GM19438 (cell line): ENCODE measurements at regions not wholly inside any gene's neighbourhood (a gene's known extent, or its start where the extent isn't known, plus 50 kb on each side); places are given as distances from the start of the nearest gene placed in this dataset.
"Not testable (repeated sequence)": the region's sequence is repeated elsewhere in the genome, so short reads cannot be mapped to it uniquely, and the experiment has no call there.

Experiments used
- ATAC-seq: cut with Tn5 transposase; IDR thresholded peaks from one replicate; pipeline ENCODE4 v1.9.1; 2021; ENCODE audit warnings: low read depth; ENCODE audit not compliant: unreplicated experiment

GRCh38 chr4:127501103-127501502 lies 131.7 kb upstream of the INTU start:
- ATAC-seq: no peak

- ATAC-seq: no peak
Observed at GRCh38 chr4:127503111-127503510, 129.6 kb upstream of the INTU start.

GRCh38 chr4:127505203-127505602 lies 127.6 kb upstream of the INTU start:
- no peak for ATAC-seq

GRCh38 chr4:127506283-127506682 lies 126.5 kb upstream of the INTU start:
- ATAC-seq: no peak

- no peak for ATAC-seq
Observed at GRCh38 chr4:127509155-127509554, 123.6 kb upstream of the INTU start.

- not testable (repeated sequence) for ATAC-seq
Observed at GRCh38 chr4:127512672-127513071, 120.1 kb upstream of the INTU start.

- ATAC-seq: not testable (repeated sequence)
Observed at GRCh38 chr4:127515259-127515658, 117.5 kb upstream of the INTU start.

GRCh38 chr4:127518046-127518445 lies 114.7 kb upstream of the INTU start:
- no peak for ATAC-seq

- ATAC-seq: no peak
Observed at GRCh38 chr4:127521463-127521862, 111.3 kb upstream of the INTU start.

GRCh38 chr4:127523369-127523768 lies 109.4 kb upstream of the INTU start:
- no peak for ATAC-seq

GRCh38 chr4:127525608-127526007 lies 107.1 kb upstream of the INTU start:
- ATAC-seq: no peak

GRCh38 chr4:127528302-127528701 lies 104.5 kb upstream of the INTU start:
- ATAC-seq: no peak

GRCh38 chr4:127529879-127530278 lies 102.9 kb upstream of the INTU start:
- ATAC-seq: not testable (repeated sequence)

GRCh38 chr4:127533028-127533700 lies 99.6 kb upstream of the INTU start:
- ATAC-seq: no peak

GRCh38 chr4:127534041-127534825 lies 98.5 kb upstream of the INTU start:
- no peak for ATAC-seq

- no peak for ATAC-seq
Observed at GRCh38 chr4:127538016-127538415, 94.7 kb upstream of the INTU start.

- ATAC-seq: no peak
Observed at GRCh38 chr4:127540497-127541025, 92.2 kb upstream of the INTU start.

- no peak for ATAC-seq
Observed at GRCh38 chr4:127545271-127545670, 87.5 kb upstream of the INTU start.

- no peak for ATAC-seq
Observed at GRCh38 chr4:127548990-127549925, 83.5 kb upstream of the INTU start.

- no peak for ATAC-seq
Observed at GRCh38 chr4:127555106-127555505, 77.7 kb upstream of the INTU start.

- no peak for ATAC-seq
Observed at GRCh38 chr4:127558088-127558487, 74.7 kb upstream of the INTU start.
